GM21619 (cell line): ENCODE measurements at regions not wholly inside any gene's neighbourhood (a gene's known extent, or its start where the extent isn't known, plus 50 kb on each side); places are given as distances from the start of the nearest gene placed in this dataset.

Experiments used
- ATAC-seq: cut with Tn5 transposase; IDR thresholded peaks from one replicate; pipeline ENCODE4 v1.9.1; 2021; ENCODE audit not compliant: unreplicated experiment

DNA sequence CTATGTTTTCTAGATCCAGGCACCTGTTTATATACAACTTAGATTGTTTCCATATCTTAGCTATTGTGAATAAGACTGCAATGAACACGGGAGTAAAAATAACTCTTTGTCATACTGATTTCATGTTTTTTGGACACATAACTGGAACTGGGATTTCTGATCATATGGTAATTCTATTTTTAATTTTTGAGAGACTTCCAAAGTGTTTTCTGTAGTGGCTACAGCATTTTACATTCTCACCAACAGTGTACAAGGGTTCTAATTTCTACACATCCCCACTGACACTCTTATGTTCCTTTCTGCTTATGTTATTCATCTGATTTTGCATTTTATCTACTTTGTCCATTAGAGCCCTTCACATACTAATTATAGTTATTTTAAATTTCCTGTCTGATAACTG is 1152.9 kb downstream of the SLITRK1 start:
- ATAC-seq: no peak

- no peak for ATAC-seq
Measured at GRCh38 chr13:82720986-82721385, 1161.3 kb downstream of the SLITRK1 start.

- ATAC-seq: no peak
Measured at GRCh38 chr13:82719987-82720386, 1162.3 kb downstream of the SLITRK1 start.

DNA sequence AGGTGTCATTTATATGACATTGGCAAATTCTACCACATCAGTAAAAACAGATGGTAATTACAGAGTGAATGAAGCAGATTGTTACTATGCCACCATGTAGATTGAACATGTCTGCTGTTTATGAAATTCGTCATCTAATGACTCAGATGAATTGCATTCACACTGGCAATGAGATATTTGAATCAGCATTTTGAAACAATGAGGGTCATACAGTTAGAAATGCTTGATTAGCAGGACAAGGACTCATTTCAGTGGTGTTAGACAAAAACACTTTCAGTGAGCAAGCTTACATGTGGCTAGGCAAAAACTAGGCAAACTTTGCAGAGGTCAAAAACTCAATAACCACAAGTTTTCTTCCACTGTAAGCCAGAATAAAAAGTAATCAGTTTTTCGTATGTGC is 1165.0 kb downstream of the SLITRK1 start:
- no peak for ATAC-seq

GRCh38 chr13:82713687-82714405 is 1168.4 kb downstream of the SLITRK1 start:
- ATAC-seq: no peak

DNA sequence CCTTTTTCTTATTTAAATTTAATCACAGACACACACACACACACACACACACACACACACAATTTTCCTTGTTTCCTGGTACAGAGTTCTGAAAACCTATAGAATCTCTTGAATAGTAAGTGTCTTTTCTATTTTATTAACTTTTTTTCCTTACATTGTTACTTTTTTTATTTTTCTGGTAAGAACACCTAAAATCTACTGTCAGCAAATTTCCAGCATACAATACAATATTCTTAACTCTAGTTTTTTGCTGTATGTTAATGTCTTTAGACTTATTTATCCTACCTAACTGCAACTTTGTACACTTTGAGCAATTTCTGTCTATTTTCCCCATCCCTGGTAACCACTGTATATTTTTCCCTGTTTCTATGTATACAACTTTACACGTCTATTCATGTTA is 1179.8 kb downstream of the SLITRK1 start:
- no peak for ATAC-seq

DNA sequence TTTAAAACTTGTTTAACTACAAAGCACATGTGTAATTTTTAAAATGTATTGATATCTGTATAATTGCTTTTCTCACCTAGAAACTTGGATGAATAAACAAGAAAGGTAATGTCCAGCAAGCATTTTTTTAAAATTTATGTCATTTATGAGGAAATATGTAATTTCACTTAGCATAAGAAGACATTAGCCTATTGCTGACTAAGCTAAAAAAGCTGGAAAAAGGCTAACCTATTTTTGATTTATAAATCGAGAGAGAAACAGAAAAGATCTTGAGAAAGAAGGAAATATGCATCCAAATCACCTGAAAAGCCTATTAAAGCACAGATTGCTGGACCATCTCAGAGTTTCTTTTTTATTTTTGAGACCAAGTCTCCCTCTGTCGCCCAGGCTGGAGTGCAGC is 1181.3 kb downstream of the SLITRK1 start:
- no peak for ATAC-seq

GRCh38 chr13:82698941-82699340 is 1183.3 kb downstream of the SLITRK1 start:
- no peak for ATAC-seq

DNA sequence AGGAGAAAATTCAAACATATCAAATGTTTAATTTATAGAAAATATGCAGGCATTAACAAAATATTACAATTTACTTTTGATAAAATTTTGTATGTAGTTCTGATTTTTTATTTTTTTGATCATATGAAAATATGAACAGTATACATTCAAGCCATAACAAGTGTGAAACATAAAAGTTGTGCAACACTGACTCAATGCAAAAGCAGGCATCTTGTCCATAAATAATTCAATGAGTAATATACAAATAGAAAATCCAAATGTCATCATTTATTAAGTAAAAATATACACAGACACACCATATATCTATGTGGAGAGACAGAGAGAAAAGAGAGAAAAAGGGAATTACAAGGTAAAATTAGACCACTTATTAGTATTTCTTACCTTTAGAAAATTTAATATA is 1183.9 kb downstream of the SLITRK1 start:
- no peak for ATAC-seq

DNA sequence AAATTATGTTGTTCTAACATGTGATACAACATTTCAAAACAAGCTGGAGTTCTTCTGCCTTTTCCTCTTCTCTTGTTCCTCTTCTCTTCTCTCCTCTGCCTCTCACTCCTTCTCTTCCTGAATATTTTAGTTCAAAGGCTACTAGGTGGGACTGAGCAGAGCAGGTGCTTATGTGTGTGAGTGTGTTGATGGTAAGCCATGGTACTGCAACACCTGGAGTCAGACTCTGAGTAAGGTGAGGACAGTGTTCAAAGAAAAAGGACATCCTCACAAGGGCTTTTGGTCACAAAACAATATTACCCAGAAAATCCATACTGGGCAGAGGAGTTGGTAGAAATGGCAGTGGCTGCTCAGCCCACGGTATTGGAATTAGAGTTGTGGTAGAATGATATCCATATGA is 1188.7 kb downstream of the SLITRK1 start:
- ATAC-seq: no peak

- peak; percentile 90 for ATAC-seq
Measured at GRCh38 chr13:82688400-82688994, 1193.8 kb downstream of the SLITRK1 start.

DNA sequence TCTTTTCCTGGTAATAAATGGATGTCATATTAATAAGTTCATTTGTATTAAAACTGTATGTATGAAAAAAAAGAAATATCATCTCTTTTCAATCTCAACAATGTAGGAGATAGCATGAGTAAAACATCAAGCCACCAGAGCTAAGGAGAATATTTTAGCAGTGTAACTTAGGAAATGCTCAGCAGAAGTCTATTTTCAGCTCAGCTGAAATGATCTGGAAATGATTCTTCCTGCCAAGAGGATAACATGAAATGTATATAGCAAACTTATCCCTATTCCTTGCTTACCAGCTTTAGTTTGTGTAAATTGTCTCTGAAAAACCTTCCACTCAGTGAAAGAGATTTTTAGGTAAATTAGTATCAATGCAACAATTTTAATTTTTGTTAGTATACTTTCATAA is 1194.4 kb downstream of the SLITRK1 start:
- no peak for ATAC-seq

DNA sequence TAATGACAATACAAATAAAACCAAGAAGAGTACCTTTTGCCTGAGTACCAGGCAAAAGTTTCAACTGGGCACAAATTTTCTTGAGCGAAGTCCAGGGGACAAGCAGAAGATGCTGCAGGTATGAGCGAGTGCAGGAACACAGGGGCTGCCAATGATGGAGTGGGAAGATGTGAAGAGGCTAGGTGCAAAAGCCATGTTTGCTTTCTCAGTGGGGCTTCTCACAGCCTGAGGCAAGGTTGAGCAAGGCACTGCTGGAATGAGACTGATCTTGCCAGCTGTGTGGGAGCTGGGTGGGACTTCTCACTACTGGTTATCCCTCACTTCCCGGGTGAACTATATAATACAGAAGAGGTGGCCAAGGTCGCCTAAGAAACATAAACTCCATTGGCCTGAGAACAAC is 1200.7 kb downstream of the SLITRK1 start:
- no peak for ATAC-seq

GRCh38 chr13:82678052-82678451 is 1204.2 kb downstream of the SLITRK1 start:
- no peak for ATAC-seq

GRCh38 chr13:82675024-82675423 is 1207.2 kb downstream of the SLITRK1 start:
- no peak for ATAC-seq

DNA sequence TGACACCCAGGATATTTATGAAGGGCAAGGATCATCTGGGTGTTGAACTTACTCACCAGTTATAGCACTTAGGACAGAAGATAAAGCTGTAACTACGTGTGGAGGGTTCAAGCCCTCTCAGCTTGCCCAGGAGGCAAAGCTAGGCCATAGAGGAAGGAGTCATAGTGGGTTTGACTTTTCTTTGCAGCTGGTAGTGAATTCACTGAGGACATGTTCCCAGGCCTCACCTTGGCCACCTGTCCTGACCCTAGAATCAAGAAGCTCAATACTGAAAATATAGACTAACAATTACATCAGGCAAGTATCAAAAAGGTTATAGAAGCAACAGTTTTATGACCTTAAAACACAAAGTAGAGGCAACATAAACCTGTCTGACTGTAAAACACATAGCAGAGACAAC is 1207.7 kb downstream of the SLITRK1 start:
- no peak for ATAC-seq

DNA sequence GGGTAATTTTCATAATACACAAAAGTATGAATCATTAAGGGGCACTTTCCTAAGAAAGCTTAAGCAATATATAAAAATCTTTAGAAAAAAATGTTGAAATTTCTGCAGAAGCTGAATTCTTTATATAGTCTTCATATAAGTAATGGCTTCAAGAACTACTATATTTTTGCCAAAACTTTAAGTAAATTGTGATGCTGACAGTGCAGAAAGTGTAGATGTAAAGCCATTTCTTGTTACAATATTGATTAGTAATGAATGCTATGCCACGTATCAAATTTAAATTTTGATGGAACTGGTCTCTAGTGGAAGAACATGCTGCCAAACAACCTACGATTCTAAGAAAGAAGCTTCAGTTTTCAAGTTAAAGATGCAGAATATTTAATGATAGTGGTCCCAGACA is 1210.0 kb downstream of the SLITRK1 start:
- ATAC-seq: no peak

DNA sequence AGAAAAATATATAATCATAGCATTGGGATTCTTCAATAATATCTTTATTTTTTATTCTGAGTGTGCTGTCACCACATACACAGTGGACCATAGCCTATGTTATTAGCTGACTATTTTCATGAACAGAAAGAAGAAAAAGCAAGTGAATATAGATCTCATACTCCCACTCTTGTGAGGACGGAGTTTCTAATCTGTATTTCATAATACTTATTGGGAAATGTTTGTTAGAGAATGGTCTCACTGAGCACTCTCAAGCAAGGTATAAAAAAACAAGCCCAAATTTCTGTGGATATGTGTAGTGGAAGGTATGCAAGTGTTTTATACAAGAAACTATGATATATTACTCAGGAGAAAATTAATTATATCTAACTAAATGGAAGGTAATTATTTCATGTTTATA is 1218.1 kb downstream of the SLITRK1 start:
- no peak for ATAC-seq

- no peak for ATAC-seq
Measured at GRCh38 chr13:82661126-82661525, 1221.1 kb downstream of the SLITRK1 start.

DNA sequence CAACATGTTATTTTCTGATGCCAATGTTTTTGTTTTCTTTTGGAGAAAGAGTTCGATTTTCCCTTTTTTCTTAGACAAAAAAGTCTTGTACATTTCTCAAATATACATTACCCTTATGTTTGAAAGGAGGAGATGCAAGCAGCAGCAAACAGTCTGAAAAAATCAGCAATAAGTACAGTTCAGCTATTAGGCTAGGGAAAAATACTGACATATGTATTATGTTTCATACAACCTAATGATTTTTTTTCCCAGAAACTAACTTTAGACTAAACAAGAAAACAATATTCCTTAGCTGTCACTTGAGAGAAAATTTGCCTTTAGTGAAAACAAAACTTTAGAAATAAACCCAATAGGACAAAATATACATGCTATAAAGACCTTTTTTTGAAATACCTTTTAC is 1223.5 kb downstream of the SLITRK1 start:
- no peak for ATAC-seq

GRCh38 chr13:82657471-82657870 is 1224.8 kb downstream of the SLITRK1 start:
- ATAC-seq: no peak

DNA sequence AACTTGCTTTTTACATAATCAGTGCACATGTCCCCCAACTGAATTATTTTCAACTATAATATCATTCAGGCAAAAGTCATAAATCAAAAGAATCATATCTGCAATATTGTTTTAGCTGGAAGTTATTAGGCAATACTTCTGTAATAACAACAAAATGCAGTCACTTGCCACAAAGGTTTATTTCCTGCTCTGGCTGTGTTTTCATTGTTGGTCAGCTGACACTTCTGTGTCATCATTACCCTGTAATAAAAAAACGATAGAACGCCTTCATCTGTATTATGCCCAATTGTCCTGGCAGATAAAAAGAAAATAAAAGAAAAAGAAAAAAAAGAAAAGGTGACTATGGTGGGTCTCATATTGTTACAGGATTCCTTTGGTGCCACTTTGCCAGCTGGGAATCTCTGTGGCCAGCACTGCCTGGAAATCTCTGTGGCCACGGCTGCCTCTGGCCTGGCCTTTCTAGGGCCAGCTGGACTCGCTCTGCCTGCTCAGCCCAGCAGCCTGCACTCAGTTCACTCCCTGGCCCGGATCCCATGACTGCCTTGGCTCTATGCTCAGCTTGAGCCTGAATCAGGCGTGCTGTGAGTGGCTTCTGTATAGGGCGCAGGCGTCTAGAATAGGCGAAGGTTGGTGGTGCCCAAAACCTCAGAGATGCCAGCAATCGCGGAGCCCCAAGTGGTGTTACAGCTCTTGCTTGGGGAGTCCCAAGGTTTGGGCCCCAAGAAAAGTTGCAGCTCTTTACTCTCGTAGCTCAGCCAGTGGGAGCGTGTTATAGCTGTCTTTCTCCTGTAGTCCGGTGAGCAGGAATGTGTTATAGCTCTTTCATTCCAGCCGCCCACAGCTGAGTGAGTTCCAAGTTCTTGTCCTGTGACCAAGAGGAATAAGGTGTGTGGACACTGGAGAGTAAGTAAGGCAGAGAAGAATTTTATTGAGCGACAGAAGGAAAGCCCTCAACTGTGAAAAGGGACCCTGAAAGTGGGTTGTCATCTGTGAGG is 1227.1 kb downstream of the SLITRK1 start:
- ATAC-seq: no peak
